WTC11 (cell line): ENCODE measurements at regions not wholly inside any gene's neighbourhood (a gene's known extent, or its start where the extent isn't known, plus 50 kb on each side); places are given as distances from the start of the nearest gene placed in this dataset.

Experiments used
- ATF1 ChIP-seq: sonication (generic); formaldehyde crosslinking; IDR thresholded peaks from 2 replicates; pipeline ENCODE4 v1.8.1; 2023; ENCODE audit warnings: mild to moderate bottlenecking, moderate library complexity, missing genetic modification reagents
- CTCF ChIP-seq: fragments of 200-600 bp; IDR thresholded peaks from 2 replicates; pipeline ENCODE4 v1.8.0; 2022; ENCODE audit warnings: antibody characterized with exemption
- ELF4 ChIP-seq: sonication (generic); formaldehyde crosslinking; IDR thresholded peaks from 2 replicates; pipeline ENCODE4 v1.8.1; 2022; ENCODE audit warnings: low read depth, mild to moderate bottlenecking, moderate library complexity, missing genetic modification reagents
- EMX1 ChIP-seq: fragments of 250-450 bp; sonication (Bioruptor Pico); IDR thresholded peaks from 2 replicates; pipeline ENCODE4 v1.8.0; 2021; ENCODE audit warnings: mild to moderate bottlenecking
- HMGA2 ChIP-seq: fragments of 250-450 bp; sonication (Bioruptor Pico); IDR thresholded peaks from 2 replicates; pipeline ENCODE4 v1.4.0; 2021; ENCODE audit warnings: mild to moderate bottlenecking, moderate library complexity
- MAX ChIP-seq: sonication (generic); formaldehyde crosslinking; IDR thresholded peaks from 2 replicates; pipeline ENCODE4 v1.8.0; 2022; ENCODE audit warnings: mild to moderate bottlenecking, missing genetic modification reagents
- TEAD4 ChIP-seq: sonication (generic); formaldehyde crosslinking; IDR thresholded peaks from 2 replicates; pipeline ENCODE4 v1.8.0; 2022; ENCODE audit warnings: mild to moderate bottlenecking, missing genetic modification reagents
- TP53 ChIP-seq: sonication (generic); formaldehyde crosslinking; IDR thresholded peaks from 2 replicates; pipeline ENCODE4 v1.8.1; 2023; ENCODE audit warnings: mild to moderate bottlenecking, missing genetic modification reagents
- USF1 ChIP-seq: sonication (generic); formaldehyde crosslinking; IDR thresholded peaks from 2 replicates; pipeline ENCODE4 v1.8.0; 2022; ENCODE audit warnings: mild to moderate bottlenecking, missing genetic modification reagents
- USF2 ChIP-seq: sonication (generic); formaldehyde crosslinking; IDR thresholded peaks from 2 replicates; pipeline ENCODE4 v1.8.1; 2023; ENCODE audit warnings: mild to moderate bottlenecking, missing genetic modification reagents, moderate library complexity
- ZBTB43 ChIP-seq: sonication (generic); formaldehyde crosslinking; IDR thresholded peaks from 2 replicates; pipeline ENCODE4 v1.8.1; 2023; ENCODE audit warnings: mild to moderate bottlenecking, missing genetic modification reagents
- ZNF232 ChIP-seq: sonication (generic); formaldehyde crosslinking; IDR thresholded peaks from 2 replicates; pipeline ENCODE4 v1.8.0; 2022; ENCODE audit warnings: mild to moderate bottlenecking, missing genetic modification reagents

- TF ChIP-seq CTCF (no peak), MAX (CRISPR knock-in tag) (no peak), HMGA2 (no peak), ZBTB43 (CRISPR knock-in tag) (no peak), TP53 (CRISPR knock-in tag) (no peak), ZNF232 (no peak), TEAD4 (no peak), USF1 (CRISPR knock-in tag) (no peak), EMX1 (CRISPR knock-in tag) (no peak), ELF4 (no peak), ATF1 (no peak), USF2 (no peak)
Measured at GRCh38 chr22:49152127-49152938, 675.3 kb downstream of the BRD1 start.
